Endodermal cell (in vitro differentiated cells): ENCODE measurements at regions not wholly inside any gene's neighbourhood (a gene's known extent, or its start where the extent isn't known, plus 50 kb on each side); places are given as distances from the start of the nearest gene placed in this dataset.

ENCODE experiments used
- DNase-seq: peaks from one replicate; pipeline ENCODE4 v3.0.0-alpha.2; 2017
- H3K27ac ChIP-seq: 2 replicates; pipeline ENCODE4 v1.5.1; 2013; ENCODE audit warnings: mild to moderate bottlenecking, low read depth, low read length, moderate library complexity
- H3K27me3 ChIP-seq: 2 replicates; pipeline ENCODE4 v1.6.1; 2013; ENCODE audit warnings: mild to moderate bottlenecking, low read length, moderate library complexity; ENCODE audit not compliant: insufficient read depth, control insufficient read depth, poor library complexity, severe bottlenecking
- H3K36me3 ChIP-seq: 2 replicates; pipeline ENCODE4 v1.7.0; 2013; ENCODE audit warnings: mild to moderate bottlenecking, low read length, moderate library complexity; ENCODE audit not compliant: control insufficient read depth, insufficient read depth
- H3K4me1 ChIP-seq: one replicate; pipeline ENCODE4 v1.7.0; 2013; ENCODE audit warnings: low read length; ENCODE audit not compliant: control insufficient read depth, insufficient read depth
- H3K4me3 ChIP-seq: 2 replicates; pipeline ENCODE4 v1.5.1; 2013; ENCODE audit warnings: mild to moderate bottlenecking, low read length, moderate library complexity
- H3K9ac ChIP-seq: 2 replicates; pipeline ENCODE4 v1.6.1; 2013; ENCODE audit warnings: mild to moderate bottlenecking, low read length, moderate library complexity; ENCODE audit not compliant: poor library complexity, severe bottlenecking; ENCODE audit errors: extremely low read depth
- H3K9me3 ChIP-seq: 2 replicates; pipeline ENCODE4 v1.6.1; 2013; ENCODE audit warnings: mild to moderate bottlenecking, low read length, moderate library complexity; ENCODE audit not compliant: control insufficient read depth
- H3K27ac Mint-ChIP-seq: 2 replicates; pipeline ENCODE4 v1.8.0; 2020; ENCODE audit warnings: mixed read lengths
- H3K27me3 Mint-ChIP-seq: 2 replicates; pipeline ENCODE4 v1.8.0; 2021; ENCODE audit warnings: mild to moderate bottlenecking, mixed read lengths; ENCODE audit not compliant: insufficient read depth
- H3K36me3 Mint-ChIP-seq: 2 replicates; pipeline ENCODE4 v1.8.0; 2020; ENCODE audit warnings: low read depth, mixed read lengths
- H3K4me1 Mint-ChIP-seq: 2 replicates; pipeline ENCODE4 v1.8.0; 2020; ENCODE audit warnings: mixed read lengths
- H3K4me3 Mint-ChIP-seq: 2 replicates; pipeline ENCODE4 v1.8.0; 2020; ENCODE audit warnings: mild to moderate bottlenecking, moderate library complexity, mixed read lengths
- H3K9me3 Mint-ChIP-seq: 2 replicates; pipeline ENCODE4 v1.8.0; 2020; ENCODE audit warnings: mild to moderate bottlenecking, mixed read lengths
- CTCF ChIP-seq: fragments of 200-600 bp; sonication (generic); conservative IDR thresholded peaks from 2 replicates; pipeline ENCODE4 v1.5.0; 2021; ENCODE audit warnings: antibody characterized with exemption, mild to moderate bottlenecking
- WGBS, 2 experiments: methylation state at CpG; one replicate each; pipeline versions ENCODE4 v1.1.5 to v1.1.7; 2013; ENCODE audit warnings: missing lambda C conversion rate in 2 of 2, mixed read lengths in 1 of 2; ENCODE audit not compliant: insufficient coverage in 1 of 2, insufficient read length in 1 of 2; 5-methylcytosine and 5-hydroxymethylcytosine counted together

- Histone ChIP-seq H3K9me3 (peaks cover 4% of the 10 kb centered on the region), H3K9ac (no peak overlapping the region), H3K36me3 (no peaks in the 10 kb centered on the region), H3K4me1 (peaks cover 15% of the 10 kb centered on the region), H3K27me3 (no peaks in the 10 kb centered on the region), H3K27ac (no peak overlapping the region), H3K4me3 (no peak overlapping the region)
- DNase-seq, result peak; percentile 41
- peaks cover 43% of the 10 kb centered on the region for H3K4me1 Mint-ChIP-seq
- H3K27ac Mint-ChIP-seq, result no peak overlapping the region
- no peak overlapping the region for H3K4me3 Mint-ChIP-seq
- no peaks in the 10 kb centered on the region for H3K36me3 Mint-ChIP-seq
- H3K9me3 Mint-ChIP-seq, result peaks cover 9% of the 10 kb centered on the region
- TF ChIP-seq CTCF, result no peak
- peaks cover 18% of the 10 kb centered on the region for H3K27me3 Mint-ChIP-seq
- 93 to 98% methylated on average over 6 to 8 of the region's 8 CpGs for WGBS, 2 experiments
These were observed 149.5 kb upstream of the EEA1 start for GRCh38 chr12:93078577-93078976.

GRCh38 chr12:93079271-93079670 is 150.2 kb upstream of the EEA1 start:
- H3K27me3 Mint-ChIP-seq, result peaks cover 13% of the 10 kb centered on the region
- peaks cover 15% of the 10 kb centered on the region for H3K4me1 ChIP-seq
- H3K27me3 ChIP-seq, result no peaks in the 10 kb centered on the region
- peaks cover 4% of the 10 kb centered on the region for H3K9me3 ChIP-seq
- H3K27ac ChIP-seq, result peak overlapping the region; percentile 8
- no peak overlapping the region for H3K27ac Mint-ChIP-seq
- WGBS, 2 experiments, result 87 to 95% methylated on average over 3 of the region's 3 CpGs
- H3K36me3 Mint-ChIP-seq, result no peaks in the 10 kb centered on the region
- peaks cover 9% of the 10 kb centered on the region for H3K9me3 Mint-ChIP-seq
- H3K9ac ChIP-seq, result no peak overlapping the region
- H3K36me3 ChIP-seq, result no peaks in the 10 kb centered on the region
- TF ChIP-seq CTCF, result no peak
- H3K4me3 Mint-ChIP-seq, result no peak overlapping the region
- DNase-seq, result peak; percentile 35
- peaks cover 39% of the 10 kb centered on the region for H3K4me1 Mint-ChIP-seq
- H3K4me3 ChIP-seq, result no peak overlapping the region

GRCh38 chr12:93079976-93080375 is 150.9 kb upstream of the EEA1 start:
- H3K4me1 ChIP-seq, result peaks cover 15% of the 10 kb centered on the region
- H3K27me3 ChIP-seq, result no peaks in the 10 kb centered on the region
- no peak overlapping the region for H3K4me3 ChIP-seq
- 38 to 55% methylated on average over 2 to 6 of the region's 6 CpGs for WGBS, 2 experiments
- no peak for DNase-seq
- H3K27me3 Mint-ChIP-seq, result peaks cover 12% of the 10 kb centered on the region
- H3K9me3 ChIP-seq, result peaks cover 4% of the 10 kb centered on the region
- TF ChIP-seq CTCF, result no peak
- peaks cover 37% of the 10 kb centered on the region for H3K4me1 Mint-ChIP-seq
- H3K27ac ChIP-seq, result peak overlapping the region; percentile 87
- peak overlapping the region; percentile 32 for H3K4me3 Mint-ChIP-seq
- no peaks in the 10 kb centered on the region for H3K36me3 Mint-ChIP-seq
- no peaks in the 10 kb centered on the region for H3K36me3 ChIP-seq
- peaks cover 9% of the 10 kb centered on the region for H3K9me3 Mint-ChIP-seq
- H3K27ac Mint-ChIP-seq, result peak overlapping the region; percentile 97
- peak overlapping the region; percentile 26 for H3K9ac ChIP-seq
